ENCODE measurements at regions not wholly inside any gene's neighbourhood (a gene's known extent, or its start where the extent isn't known, plus 50 kb on each side); places are given as distances from the start of the nearest gene placed in this dataset.

- H3K4me3 ChIP-seq (ENCODE audit: low read depth, low read length), result no peak overlapping the region
- TF ChIP-seq CTCF (IDR thresholded peaks at IDR 0.05; ENCODE audit: low read depth, low read length), result no peak
Measured at GRCh38 chr13:80115616-80116015, 225.3 kb downstream of the SPRY2 start.

DNA sequence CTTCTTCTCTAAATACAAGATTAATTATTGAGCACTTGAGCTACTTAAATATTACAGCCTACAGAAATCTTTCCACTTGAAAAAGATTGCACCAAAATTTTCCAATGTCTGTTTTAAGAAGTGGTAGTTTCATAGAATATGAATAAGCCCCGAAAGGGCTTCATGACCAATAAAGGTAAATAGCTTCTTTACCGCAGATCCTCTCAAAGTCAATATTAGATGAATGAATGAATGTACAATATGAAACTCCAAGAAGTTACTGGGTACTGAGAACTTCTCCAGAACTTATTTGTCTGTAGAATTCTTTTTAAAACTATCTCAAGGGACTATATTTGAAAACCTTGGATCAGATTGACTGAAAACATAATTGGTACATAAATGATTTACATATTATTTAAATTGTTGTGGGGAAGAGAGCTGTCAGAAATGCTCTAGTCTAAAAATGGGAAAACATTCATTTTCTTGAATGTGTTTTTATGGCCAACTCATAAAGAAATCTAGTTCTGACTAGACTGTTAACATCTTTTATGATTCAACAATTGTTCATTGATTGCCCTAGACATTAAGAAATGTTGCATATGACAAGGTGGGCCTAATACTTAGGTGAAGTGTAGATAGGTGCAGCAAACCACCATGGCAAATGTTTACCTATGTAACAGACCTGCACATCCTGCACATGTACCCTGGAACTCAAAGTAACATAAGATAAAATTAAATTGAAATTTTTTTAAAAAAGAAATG, 227.0 kb downstream of the SPRY2 start:
- no peak overlapping the region for H3K4me3 ChIP-seq (ENCODE audit: low read depth, low read length)
- no peak for TF ChIP-seq CTCF (IDR thresholded peaks at IDR 0.05; ENCODE audit: low read depth, low read length)

DNA sequence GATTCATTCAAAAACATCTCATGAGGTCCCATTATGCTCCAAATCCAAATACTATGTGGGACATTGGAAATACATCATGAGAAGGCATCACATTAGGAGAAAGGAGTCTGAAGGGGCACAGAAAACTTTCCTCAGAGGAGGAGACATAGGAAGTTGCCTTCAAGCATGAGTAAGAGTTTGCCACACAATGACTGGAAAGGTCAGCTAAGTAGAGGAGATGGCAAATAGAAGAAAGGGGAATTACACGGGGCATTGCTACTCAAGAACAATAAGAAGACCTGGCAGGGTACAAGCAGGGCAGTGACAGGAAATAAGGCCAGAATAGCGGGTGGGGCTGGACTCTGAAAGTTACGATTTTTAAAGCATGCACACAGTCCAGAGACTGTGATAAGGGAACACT, 231.6 kb downstream of the SPRY2 start:
- H3K4me3 ChIP-seq (ENCODE audit: low read depth, low read length), result no peak overlapping the region
- no peak for TF ChIP-seq CTCF (IDR thresholded peaks at IDR 0.05; ENCODE audit: low read depth, low read length)

DNA sequence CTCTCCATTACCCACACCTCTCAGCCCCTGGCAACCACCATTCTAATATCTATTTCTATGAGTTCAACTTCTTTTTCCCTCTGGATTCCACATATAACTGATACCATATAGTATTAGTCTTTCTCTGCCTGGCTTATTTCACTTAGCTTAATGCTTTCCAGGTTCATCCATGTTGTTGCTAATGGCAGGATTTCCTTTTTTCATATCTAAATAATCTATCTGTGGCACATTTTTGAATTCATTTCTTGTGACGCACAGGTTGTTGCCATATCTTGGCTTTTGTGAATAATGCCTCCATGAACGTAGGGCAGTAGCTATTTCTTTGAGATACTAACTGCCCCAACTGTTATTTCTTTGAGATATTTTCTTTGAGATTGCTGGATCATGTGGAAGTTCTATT, 235.6 kb downstream of the SPRY2 start:
- no peak for TF ChIP-seq CTCF (IDR thresholded peaks at IDR 0.05; ENCODE audit: low read depth, low read length)
- H3K4me3 ChIP-seq (ENCODE audit: low read depth, low read length), result no peak overlapping the region

DNA sequence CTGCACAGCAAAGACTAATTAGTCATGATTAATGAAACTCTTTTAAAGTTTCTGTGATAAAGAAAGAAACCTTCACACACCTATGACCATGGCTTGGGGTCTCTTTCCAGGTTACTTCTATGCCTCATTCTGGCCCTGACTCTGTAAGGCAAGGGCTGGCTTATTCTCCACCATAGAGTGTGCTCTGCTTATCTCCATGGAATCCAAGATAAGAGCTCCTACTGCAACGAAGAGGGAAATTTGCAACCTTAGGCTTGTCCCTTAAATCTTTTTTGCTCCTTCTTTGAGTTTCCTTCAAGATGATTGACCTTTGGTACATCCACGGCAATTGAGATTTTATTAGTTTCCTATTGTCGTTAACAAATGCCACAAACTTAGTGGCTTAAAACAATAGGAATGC, 239.9 kb downstream of the SPRY2 start:
- TF ChIP-seq CTCF (IDR thresholded peaks at IDR 0.05; ENCODE audit: low read depth, low read length), result no peak

GRCh38 chr13:80100636-80101035, 240.3 kb downstream of the SPRY2 start:
- TF ChIP-seq CTCF (IDR thresholded peaks at IDR 0.05; ENCODE audit: low read depth, low read length), result no peak
- no peak overlapping the region for H3K4me3 ChIP-seq (ENCODE audit: low read depth, low read length)

More for the DNA sequence above, 239.9 kb downstream of the SPRY2 start:
- no peak overlapping the region for H3K4me3 ChIP-seq (ENCODE audit: low read depth, low read length)

- TF ChIP-seq CTCF (IDR thresholded peaks at IDR 0.05; ENCODE audit: low read depth, low read length), result no peak
- no peak overlapping the region for H3K4me3 ChIP-seq (ENCODE audit: low read depth, low read length)
Measured at GRCh38 chr13:80097561-80097960, 243.4 kb downstream of the SPRY2 start.

Measured in WI38 (cell line).